ENCODE measurements at regions not wholly inside any gene's neighbourhood (a gene's known extent, or its start where the extent isn't known, plus 50 kb on each side); places are given as distances from the start of the nearest gene placed in this dataset.
"Not testable (repeated sequence)": the region's sequence is repeated elsewhere in the genome, so short reads cannot be mapped to it uniquely, and the experiment has no call there.

- not testable (repeated sequence) for DNase-seq
Measured at GRCh38 chr20:55517584-55517983, 487.7 kb downstream of the CBLN4 start.

GRCh38 chr20:55515832-55516231, 489.5 kb downstream of the CBLN4 start:
- no peak for DNase-seq

GRCh38 chr20:55514531-55514930, 490.8 kb downstream of the CBLN4 start:
- no peak for DNase-seq

GRCh38 chr20:55513954-55514353, 491.4 kb downstream of the CBLN4 start:
- no peak for DNase-seq

- no peak for DNase-seq
Measured at GRCh38 chr20:55500130-55500529, 505.2 kb downstream of the CBLN4 start.

GRCh38 chr20:55488593-55488992, 516.7 kb downstream of the CBLN4 start:
- DNase-seq: no peak

GRCh38 chr20:55478724-55479450, 526.4 kb downstream of the CBLN4 start:
- DNase-seq: no peak

- no peak for DNase-seq
Measured at GRCh38 chr20:55472704-55473103, 532.6 kb downstream of the CBLN4 start.

- DNase-seq: no peak
Measured at GRCh38 chr20:55471052-55472006, 534.0 kb downstream of the CBLN4 start.

- no peak for DNase-seq
Measured at GRCh38 chr20:55469074-55469473, 536.2 kb downstream of the CBLN4 start.

GRCh38 chr20:55461519-55461918, 543.8 kb downstream of the CBLN4 start:
- no peak for DNase-seq

GRCh38 chr20:55456316-55456940, 548.9 kb downstream of the CBLN4 start:
- no peak for DNase-seq

- no peak for DNase-seq
Measured at GRCh38 chr20:55449091-55449490, 556.2 kb downstream of the CBLN4 start.

- DNase-seq: no peak
Measured at GRCh38 chr20:55446301-55446700, 559.0 kb downstream of the CBLN4 start.

- DNase-seq: no peak
Measured at GRCh38 chr20:55439070-55439469, 566.2 kb downstream of the CBLN4 start.

- DNase-seq: no peak
Measured at GRCh38 chr20:55437798-55438415, 567.4 kb downstream of the CBLN4 start.

- no peak for DNase-seq
Measured at GRCh38 chr20:55424968-55425367, 580.4 kb downstream of the CBLN4 start.

GRCh38 chr20:55424476-55424875, 580.8 kb downstream of the CBLN4 start:
- DNase-seq: no peak

- DNase-seq: no peak
Measured at GRCh38 chr20:55417836-55418235, 587.5 kb downstream of the CBLN4 start.

- DNase-seq: no peak
Measured at GRCh38 chr20:55415567-55416142, 589.7 kb downstream of the CBLN4 start.

- not testable (repeated sequence) for DNase-seq
Measured at GRCh38 chr20:55412508-55412907, 592.8 kb downstream of the CBLN4 start.

- DNase-seq: no peak
Measured at GRCh38 chr20:55406891-55407290, 598.4 kb downstream of the CBLN4 start.

GRCh38 chr20:55394592-55394991, 610.7 kb downstream of the CBLN4 start:
- DNase-seq: no peak

Measured in SHP77 treated with DMSO at 0.1 percent for 48 hours (cell line).